PC-9 (cell line): ENCODE measurements at regions not wholly inside any gene's neighbourhood (a gene's known extent, or its start where the extent isn't known, plus 50 kb on each side); places are given as distances from the start of the nearest gene placed in this dataset.

Experiments used
- BruUV-seq: library from RNA; stranded (reverse); fragments of 400-500 nt; replicated peaks from 2 replicates; lab custom pipeline; 2021; lab: Mats Ljungman, UMichigan
- CTCF ChIA-PET: fragments of 300-600 bp; sonication (Branson Sonifier 250); formaldehyde crosslinking; loops from one replicate; lab custom pipeline; 2022; ENCODE audit warnings: antibody characterized with exemption; lab: Charles Lee
- POLR2A ChIA-PET: fragments of 300-600 bp; sonication (Branson Sonifier 250); formaldehyde crosslinking; loops from one replicate; lab custom pipeline; 2022; ENCODE audit warnings: antibody characterized with exemption; ENCODE audit not compliant: unreplicated experiment; lab: Charles Lee
- DNase-seq, 2 experiments: peaks; one replicate each; pipeline versions ENCODE4 v3.0.0 to v3.0.0-alpha.2; 2015 to 2022; ENCODE audit warnings: mixed read lengths in 1 of 2
- H2AFZ ChIP-seq: fragments of 200-600 bp; sonication (generic); 2 replicates; pipeline ENCODE4 v1.8.1; 2017; ENCODE audit warnings: antibody characterized with exemption
- H3F3A ChIP-seq: fragments of 200-600 bp; sonication (generic); 2 replicates; pipeline ENCODE4 v1.8.1; 2017; ENCODE audit warnings: antibody characterized with exemption, mild to moderate bottlenecking, low read depth; ENCODE audit not compliant: insufficient read depth
- H3K27ac ChIP-seq: fragments of 200-600 bp; sonication (generic); 2 replicates; pipeline ENCODE4 v1.6.1; 2016; ENCODE audit warnings: mixed run types
- H3K27me3 ChIP-seq: fragments of 200-600 bp; sonication (generic); 2 replicates; pipeline ENCODE4 v1.6.1; 2016; ENCODE audit warnings: low read depth, mixed run types; ENCODE audit not compliant: insufficient read depth
- H3K36me3 ChIP-seq: fragments of 200-600 bp; sonication (generic); 2 replicates; pipeline ENCODE4 v1.6.1; 2016; ENCODE audit warnings: low read depth, mixed run types
- H3K4me1 ChIP-seq: fragments of 200-600 bp; sonication (generic); replicated peaks from 2 replicates; pipeline ENCODE4 v1.6.1; 2016; ENCODE audit warnings: mixed run types; ENCODE audit not compliant: insufficient read depth
- H3K4me2 ChIP-seq: fragments of 200-600 bp; sonication (generic); 2 replicates; pipeline ENCODE4 v1.6.1; 2017; ENCODE audit warnings: mixed run types
- H3K4me3 ChIP-seq: fragments of 200-600 bp; sonication (generic); 2 replicates; pipeline ENCODE4 v1.6.1; 2016; ENCODE audit warnings: mixed run types
- H3K79me2 ChIP-seq: fragments of 200-600 bp; sonication (generic); 2 replicates; pipeline ENCODE4 v1.6.1; 2017; ENCODE audit warnings: low read depth, mixed run types
- H3K9me2 ChIP-seq: fragments of 200-600 bp; sonication (generic); 2 replicates; pipeline ENCODE4 v1.8.1; 2017; ENCODE audit warnings: mild to moderate bottlenecking; ENCODE audit not compliant: insufficient read depth
- H3K9me3 ChIP-seq: fragments of 200-600 bp; sonication (generic); 2 replicates; pipeline ENCODE4 v1.8.1; 2016; ENCODE audit warnings: low read depth; ENCODE audit not compliant: insufficient read depth
- H4K20me1 ChIP-seq: fragments of 200-600 bp; sonication (generic); 2 replicates; pipeline ENCODE4 v1.8.1; 2017; ENCODE audit not compliant: insufficient read depth
- EZH2 ChIP-seq: fragments of 200-600 bp; sonication (generic); IDR thresholded peaks from 2 replicates; pipeline ENCODE4 v1.8.0; 2017; ENCODE audit warnings: antibody characterized with exemption, low read depth
- intact Hi-C: fragments of 100-400 bp; cut with micrococcal nuclease; formaldehyde crosslinking; loops from one replicate; pipeline ENCODE4 v1.10.0; 2022; ENCODE audit not compliant: unreplicated experiment
- TF ChIP-seq, protein P1 (sequence below): fragments of 200-600 bp; sonication (generic); conservative IDR thresholded peaks from 2 replicates; pipeline ENCODE4 v1.6.1; 2017; ENCODE audit warnings: mixed run types, antibody characterized with exemption, mild to moderate bottlenecking, moderate library complexity

DNA sequence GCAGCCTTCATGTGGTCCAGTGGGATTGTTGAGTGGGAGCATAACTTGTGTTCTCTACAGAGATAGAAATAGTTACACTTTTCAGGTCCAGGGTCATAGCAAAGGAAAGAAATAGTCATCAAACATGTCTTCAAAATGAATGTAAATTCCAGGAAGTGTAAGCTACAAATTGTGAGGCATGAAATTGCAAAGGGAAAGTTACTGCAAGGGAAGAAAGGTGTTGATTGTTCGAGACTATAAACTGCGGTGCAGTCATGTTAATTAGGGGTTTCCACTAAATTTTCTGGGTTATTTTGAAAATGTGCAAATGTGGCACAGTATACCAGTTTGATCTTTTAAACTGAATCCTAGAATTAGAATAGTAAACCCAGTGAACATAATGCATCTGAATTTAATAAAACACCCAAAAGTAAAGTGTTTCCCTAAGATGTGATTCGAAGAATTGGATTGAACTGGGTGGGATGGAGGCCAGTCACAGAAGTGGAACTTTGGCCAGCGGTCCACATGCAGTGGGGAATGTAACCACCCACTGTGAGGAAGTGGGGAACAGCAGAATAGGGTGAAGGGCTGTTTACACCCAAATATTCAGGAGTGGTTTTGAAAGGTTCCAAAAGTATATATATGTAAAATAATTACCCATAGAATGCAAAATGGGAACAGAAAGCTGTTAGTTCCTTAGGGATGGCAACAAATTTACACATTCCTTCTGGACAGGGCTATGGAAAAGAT is 126.5 kb upstream of the CCDC68 start:
- Histone ChIP-seq H3F3A (peaks cover 14% of the 10 kb centered on the region), H3K79me2 (no peaks in the 10 kb centered on the region), H2AFZ (no peak overlapping the region), H3K4me1 (peaks cover 24% of the 10 kb centered on the region), H3K36me3 (no peaks in the 10 kb centered on the region), H3K27ac (no peak overlapping the region), H3K4me2 (no peak overlapping the region), H3K4me3 (no peak overlapping the region), H4K20me1 (no peaks in the 10 kb centered on the region), H3K27me3 (no peaks in the 10 kb centered on the region), H3K9me2 (no peaks in the 10 kb centered on the region), H3K9me3 (peaks cover 12% of the 10 kb centered on the region; the same call in 1 of the 2 replicates)
- DNase-seq: no peak
- intact Hi-C loops: no loop called here
- ChIA-PET CTCF (no interaction called here), POLR2A (interaction anchor here (0.6 kb wide), 1 partner anchor 136 kb away, joined by 6 read pairs; no protein-coding TSS in a partner anchor)
- no TSS peak for BruUV-seq
- TF ChIP-seq, protein P1, sequence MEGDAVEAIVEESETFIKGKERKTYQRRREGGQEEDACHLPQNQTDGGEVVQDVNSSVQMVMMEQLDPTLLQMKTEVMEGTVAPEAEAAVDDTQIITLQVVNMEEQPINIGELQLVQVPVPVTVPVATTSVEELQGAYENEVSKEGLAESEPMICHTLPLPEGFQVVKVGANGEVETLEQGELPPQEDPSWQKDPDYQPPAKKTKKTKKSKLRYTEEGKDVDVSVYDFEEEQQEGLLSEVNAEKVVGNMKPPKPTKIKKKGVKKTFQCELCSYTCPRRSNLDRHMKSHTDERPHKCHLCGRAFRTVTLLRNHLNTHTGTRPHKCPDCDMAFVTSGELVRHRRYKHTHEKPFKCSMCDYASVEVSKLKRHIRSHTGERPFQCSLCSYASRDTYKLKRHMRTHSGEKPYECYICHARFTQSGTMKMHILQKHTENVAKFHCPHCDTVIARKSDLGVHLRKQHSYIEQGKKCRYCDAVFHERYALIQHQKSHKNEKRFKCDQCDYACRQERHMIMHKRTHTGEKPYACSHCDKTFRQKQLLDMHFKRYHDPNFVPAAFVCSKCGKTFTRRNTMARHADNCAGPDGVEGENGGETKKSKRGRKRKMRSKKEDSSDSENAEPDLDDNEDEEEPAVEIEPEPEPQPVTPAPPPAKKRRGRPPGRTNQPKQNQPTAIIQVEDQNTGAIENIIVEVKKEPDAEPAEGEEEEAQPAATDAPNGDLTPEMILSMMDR: no peak
- no peak for TF ChIP-seq EZH2

DNA sequence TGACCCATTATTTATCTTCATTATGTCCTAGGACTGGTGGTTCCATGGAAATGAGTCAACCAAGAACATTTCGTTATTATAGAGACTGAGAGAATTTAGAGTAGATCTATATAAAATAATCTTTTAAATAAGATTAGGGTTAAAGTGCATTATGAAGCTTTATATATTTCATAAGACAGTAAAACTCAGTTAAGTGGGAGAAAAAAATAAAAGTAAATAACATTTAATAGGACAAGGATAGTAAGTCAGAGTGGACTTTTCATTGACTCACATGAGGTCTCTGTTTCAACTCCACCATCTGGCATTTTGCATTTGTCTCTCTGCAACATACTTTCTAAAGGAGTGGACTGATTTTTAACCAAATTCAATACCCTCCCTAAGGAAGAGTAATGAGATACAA is 125.3 kb upstream of the CCDC68 start:
- no peaks in the 10 kb centered on the region for H3K79me2 ChIP-seq
- intact Hi-C loops: no loop called here
- ChIA-PET CTCF (no interaction called here), POLR2A (interaction anchor here (0.7 kb wide), 1 partner anchor 376 kb away, joined by 3 read pairs; no protein-coding TSS in a partner anchor)
- no peaks in the 10 kb centered on the region for H3K27me3 ChIP-seq
- no peak overlapping the region for H2AFZ ChIP-seq
- no peaks in the 10 kb centered on the region for H4K20me1 ChIP-seq
- peaks cover 15% of the 10 kb centered on the region for H3K4me1 ChIP-seq
- no peak for DNase-seq
- H3K9me2 ChIP-seq: no peaks in the 10 kb centered on the region
- TF ChIP-seq, protein P1: no peak
- TF ChIP-seq EZH2: no peak
- H3K27ac ChIP-seq: no peak overlapping the region
- peaks cover 13% of the 10 kb centered on the region for H3F3A ChIP-seq
- no peak overlapping the region for H3K4me3 ChIP-seq
- no peak overlapping the region for H3K4me2 ChIP-seq
- no TSS peak for BruUV-seq
- H3K36me3 ChIP-seq: no peaks in the 10 kb centered on the region
- peaks cover 12% of the 10 kb centered on the region; the same call in 1 of the 2 replicates for H3K9me3 ChIP-seq

DNA sequence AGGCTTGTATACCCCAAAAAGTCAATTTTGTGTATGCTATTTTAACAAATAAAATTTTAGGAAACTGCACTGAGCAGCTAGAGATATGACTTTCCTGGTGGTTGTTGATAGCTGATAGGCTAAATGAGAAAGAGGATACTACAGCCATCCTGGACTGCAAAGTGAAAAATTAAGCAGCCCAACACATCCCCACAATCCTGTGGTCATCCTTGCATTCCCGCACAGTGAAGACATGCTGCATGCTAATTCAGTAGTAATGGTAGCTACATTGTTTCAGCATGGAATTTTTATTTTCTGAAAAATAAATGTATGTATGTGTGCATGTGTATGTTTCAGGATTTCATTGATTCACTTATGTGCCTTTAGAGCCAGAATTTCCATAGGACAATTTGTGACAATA is 124.2 kb upstream of the CCDC68 start:
- TF ChIP-seq, protein P1: no peak
- TF ChIP-seq EZH2: no peak
- ChIA-PET POLR2A (no interaction called here), CTCF (no interaction called here)
- peaks cover 11% of the 10 kb centered on the region for H3K4me1 ChIP-seq
- no peak overlapping the region for H3K4me3 ChIP-seq
- no peak for DNase-seq
- no peaks in the 10 kb centered on the region for H3K27me3 ChIP-seq
- no peaks in the 10 kb centered on the region for H3K9me2 ChIP-seq
- no peaks in the 10 kb centered on the region for H4K20me1 ChIP-seq
- no peaks in the 10 kb centered on the region for H3K36me3 ChIP-seq
- no peak overlapping the region for H2AFZ ChIP-seq
- H3K4me2 ChIP-seq: no peak overlapping the region
- intact Hi-C loops: no loop called here
- H3K9me3 ChIP-seq: peaks cover 8% of the 10 kb centered on the region; the same call in 1 of the 2 replicates
- BruUV-seq: no TSS peak
- peaks cover 12% of the 10 kb centered on the region for H3F3A ChIP-seq
- H3K79me2 ChIP-seq: no peaks in the 10 kb centered on the region
- H3K27ac ChIP-seq: no peak overlapping the region
